NB4 (cell line): ENCODE measurements at regions not wholly inside any gene's neighbourhood (a gene's known extent, or its start where the extent isn't known, plus 50 kb on each side); places are given as distances from the start of the nearest gene placed in this dataset.

ENCODE experiments used
- TF ChIP-seq, protein P1 (sequence below): IDR thresholded peaks from 2 replicates; pipeline ENCODE4 v1.6.1; 2011; ENCODE audit warnings: low read depth, low read length
- TF ChIP-seq, protein P2 (sequence below): IDR thresholded peaks from one replicate; pipeline ENCODE4 v1.5.1; 2012; ENCODE audit warnings: low read depth, low read length

DNA sequence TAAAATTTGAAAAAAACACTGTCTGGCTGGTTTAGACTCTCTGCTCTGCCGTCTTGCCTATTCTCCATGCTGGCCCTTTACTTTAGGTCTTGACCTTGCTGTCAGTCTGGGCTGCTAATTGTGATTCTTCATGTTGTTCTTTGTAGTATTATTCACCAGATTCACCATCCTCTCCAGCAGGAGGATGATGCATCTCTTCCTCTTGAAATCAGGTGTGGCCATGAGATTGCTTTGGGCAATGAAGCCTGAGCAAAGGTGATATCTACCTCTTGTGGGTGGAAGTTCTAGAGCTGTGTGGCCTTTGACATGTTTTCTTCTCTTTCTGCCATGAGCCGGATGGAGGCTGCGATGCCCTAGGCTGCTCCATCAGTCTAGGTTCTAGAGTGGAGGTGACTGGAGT lies 51.3 kb upstream of the ITPRID1 start:
- TF ChIP-seq, protein P1, sequence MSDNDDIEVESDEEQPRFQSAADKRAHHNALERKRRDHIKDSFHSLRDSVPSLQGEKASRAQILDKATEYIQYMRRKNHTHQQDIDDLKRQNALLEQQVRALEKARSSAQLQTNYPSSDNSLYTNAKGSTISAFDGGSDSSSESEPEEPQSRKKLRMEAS = no peak
- TF ChIP-seq, protein P2, sequence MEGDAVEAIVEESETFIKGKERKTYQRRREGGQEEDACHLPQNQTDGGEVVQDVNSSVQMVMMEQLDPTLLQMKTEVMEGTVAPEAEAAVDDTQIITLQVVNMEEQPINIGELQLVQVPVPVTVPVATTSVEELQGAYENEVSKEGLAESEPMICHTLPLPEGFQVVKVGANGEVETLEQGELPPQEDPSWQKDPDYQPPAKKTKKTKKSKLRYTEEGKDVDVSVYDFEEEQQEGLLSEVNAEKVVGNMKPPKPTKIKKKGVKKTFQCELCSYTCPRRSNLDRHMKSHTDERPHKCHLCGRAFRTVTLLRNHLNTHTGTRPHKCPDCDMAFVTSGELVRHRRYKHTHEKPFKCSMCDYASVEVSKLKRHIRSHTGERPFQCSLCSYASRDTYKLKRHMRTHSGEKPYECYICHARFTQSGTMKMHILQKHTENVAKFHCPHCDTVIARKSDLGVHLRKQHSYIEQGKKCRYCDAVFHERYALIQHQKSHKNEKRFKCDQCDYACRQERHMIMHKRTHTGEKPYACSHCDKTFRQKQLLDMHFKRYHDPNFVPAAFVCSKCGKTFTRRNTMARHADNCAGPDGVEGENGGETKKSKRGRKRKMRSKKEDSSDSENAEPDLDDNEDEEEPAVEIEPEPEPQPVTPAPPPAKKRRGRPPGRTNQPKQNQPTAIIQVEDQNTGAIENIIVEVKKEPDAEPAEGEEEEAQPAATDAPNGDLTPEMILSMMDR = no peak
